ENCODE measurements at regions not wholly inside any gene's neighbourhood (a gene's known extent, or its start where the extent isn't known, plus 50 kb on each side); places are given as distances from the start of the nearest gene placed in this dataset.
A peak's percentile ranks its signal among the peaks of the same experiment; 100 is the strongest.

DNA sequence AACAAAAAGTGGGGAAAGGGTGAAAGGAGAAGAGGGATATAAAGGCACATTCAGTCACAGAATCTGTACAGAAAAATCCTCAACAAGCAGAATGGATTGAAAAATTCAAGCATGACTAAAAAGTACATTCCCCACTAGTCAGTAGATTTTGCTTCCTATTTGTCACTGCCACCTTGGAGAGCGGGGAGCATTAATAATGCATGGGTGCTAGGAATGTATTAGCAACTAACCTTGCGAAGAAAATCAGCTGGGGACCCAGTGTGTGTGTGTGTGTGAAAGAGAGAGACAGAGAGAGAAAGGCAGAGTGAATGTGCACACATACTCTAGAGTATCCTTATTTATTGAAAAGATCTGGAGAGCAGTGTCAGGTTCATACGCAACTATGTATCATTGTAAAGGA, 968.7 kb upstream of the ZEB2 start:
- Histone ChIP-seq H2AFZ (ENCODE audit: low read length, unreplicated experiment) (no peak overlapping the region), H3K4me1 (ENCODE audit: control insufficient read depth, insufficient read depth, low read length, unreplicated experiment) (peaks cover 15% of the 10 kb centered on the region), H3K36me3 (ENCODE audit: insufficient read depth, low read length) (no peaks in the 10 kb centered on the region), H3K4me3 (ENCODE audit: low read depth, low read length) (no peak overlapping the region), H3K79me2 (ENCODE audit: control insufficient read depth, insufficient read depth, low read length, unreplicated experiment) (no peaks in the 10 kb centered on the region), H3K27ac (ENCODE audit: low read depth, low read length) (no peak overlapping the region), H3K27me3 (ENCODE audit: insufficient read depth, low read length) (no peaks in the 10 kb centered on the region)

DNA sequence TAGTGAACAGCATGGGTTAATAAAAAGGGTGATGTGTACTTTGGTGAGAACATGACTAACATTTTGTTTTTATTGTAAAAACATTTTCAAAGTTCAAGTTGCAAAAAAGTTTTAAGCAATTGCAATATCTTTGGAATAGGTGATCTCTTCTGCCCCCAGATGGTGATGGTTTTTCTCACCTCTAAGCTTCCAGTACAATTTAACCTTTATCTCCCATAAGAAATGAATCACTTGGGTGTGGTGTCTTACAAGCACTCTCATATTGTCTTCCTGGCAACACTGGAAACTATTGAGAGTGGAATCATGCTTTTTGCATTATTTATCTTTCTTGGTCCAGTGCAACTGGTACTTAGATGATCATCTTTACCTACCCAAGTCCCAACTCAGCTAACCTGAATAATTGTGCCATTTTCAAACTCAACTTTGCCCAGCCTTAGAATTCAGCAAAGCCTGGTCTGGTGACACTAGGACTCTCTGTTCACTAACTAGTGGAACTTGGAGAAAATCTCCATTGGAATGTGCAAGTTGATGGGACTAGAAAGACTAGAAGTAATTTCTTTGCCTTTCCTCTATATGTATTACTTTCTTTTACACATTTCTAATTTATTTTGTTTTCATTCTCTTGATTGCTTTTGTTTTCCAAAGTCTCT, 964.7 kb upstream of the ZEB2 start:
- no peaks in the 10 kb centered on the region for H3K36me3 ChIP-seq (ENCODE audit: insufficient read depth, low read length)
- H3K27me3 ChIP-seq (ENCODE audit: insufficient read depth, low read length), result no peaks in the 10 kb centered on the region
- H3K79me2 ChIP-seq (ENCODE audit: control insufficient read depth, insufficient read depth, low read length, unreplicated experiment), result no peaks in the 10 kb centered on the region
- peak overlapping the region; percentile 17; the same call in 1 of the 2 replicates for H3K27ac ChIP-seq (ENCODE audit: low read depth, low read length)
- H2AFZ ChIP-seq (ENCODE audit: low read length, unreplicated experiment), result no peak overlapping the region
- H3K4me3 ChIP-seq (ENCODE audit: low read depth, low read length), result no peak overlapping the region
- H3K4me1 ChIP-seq (ENCODE audit: control insufficient read depth, insufficient read depth, low read length, unreplicated experiment), result peaks cover 15% of the 10 kb centered on the region

DNA sequence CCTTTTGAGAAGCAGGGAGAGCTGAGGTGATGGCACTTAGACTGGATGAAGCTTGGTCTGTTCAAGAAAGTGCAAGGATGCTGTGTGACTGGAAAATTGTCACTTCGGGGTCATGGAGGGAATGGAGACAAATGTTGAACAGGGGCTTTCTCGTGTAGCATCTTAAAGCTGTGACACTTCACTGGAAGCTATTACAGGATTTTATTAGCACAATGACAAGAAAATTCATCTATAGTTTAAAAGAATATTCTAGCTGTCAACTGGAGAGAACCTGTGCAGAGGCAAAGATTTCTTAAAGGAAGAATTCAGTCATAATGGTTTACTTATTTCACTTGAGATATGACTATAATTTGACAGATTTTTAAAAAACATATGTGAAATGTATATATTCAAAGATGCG, 963.9 kb upstream of the ZEB2 start:
- Histone ChIP-seq H3K36me3 (ENCODE audit: insufficient read depth, low read length) (no peaks in the 10 kb centered on the region), H3K27me3 (ENCODE audit: insufficient read depth, low read length) (no peaks in the 10 kb centered on the region), H3K79me2 (ENCODE audit: control insufficient read depth, insufficient read depth, low read length, unreplicated experiment) (no peaks in the 10 kb centered on the region), H3K27ac (ENCODE audit: low read depth, low read length) (no peak overlapping the region), H3K4me1 (ENCODE audit: control insufficient read depth, insufficient read depth, low read length, unreplicated experiment) (peaks cover 15% of the 10 kb centered on the region), H3K4me3 (ENCODE audit: low read depth, low read length) (no peak overlapping the region), H2AFZ (ENCODE audit: low read length, unreplicated experiment) (peak overlapping the region; percentile 6)

DNA sequence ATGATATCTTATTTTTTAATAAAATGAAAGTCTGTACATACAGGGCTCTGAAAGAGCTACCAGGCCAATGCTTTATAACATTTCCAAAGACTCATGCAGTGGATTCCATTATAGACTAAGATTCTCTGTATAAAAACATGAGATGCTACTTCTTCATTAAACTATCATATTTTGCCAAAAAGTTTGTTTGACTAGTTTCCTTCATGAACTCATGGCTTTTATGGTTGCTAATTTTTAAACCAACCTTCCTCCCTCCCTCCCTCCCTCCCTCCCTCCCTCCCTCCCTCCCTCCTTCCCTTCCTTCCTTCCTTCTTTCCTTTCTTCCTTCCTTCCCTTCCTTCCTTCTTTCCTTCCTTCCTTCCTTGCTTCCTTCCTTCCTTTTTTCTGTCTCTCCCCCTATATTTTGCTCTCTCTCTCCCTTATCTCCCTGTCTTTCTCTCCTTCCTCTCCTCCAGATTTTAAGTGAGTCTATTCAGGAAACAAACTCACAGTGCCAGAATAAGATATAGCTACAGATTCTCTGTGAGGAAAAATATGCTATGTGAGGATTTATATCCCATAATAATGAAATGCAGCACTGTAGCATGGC, 961.5 kb upstream of the ZEB2 start:
- peaks cover 15% of the 10 kb centered on the region for H3K4me1 ChIP-seq (ENCODE audit: control insufficient read depth, insufficient read depth, low read length, unreplicated experiment)
- H3K27me3 ChIP-seq (ENCODE audit: insufficient read depth, low read length), result no peaks in the 10 kb centered on the region
- H2AFZ ChIP-seq (ENCODE audit: low read length, unreplicated experiment), result no peak overlapping the region
- no peaks in the 10 kb centered on the region for H3K79me2 ChIP-seq (ENCODE audit: control insufficient read depth, insufficient read depth, low read length, unreplicated experiment)
- H3K36me3 ChIP-seq (ENCODE audit: insufficient read depth, low read length), result no peaks in the 10 kb centered on the region
- H3K27ac ChIP-seq (ENCODE audit: low read depth, low read length), result no peak overlapping the region
- H3K4me3 ChIP-seq (ENCODE audit: low read depth, low read length), result no peak overlapping the region

DNA sequence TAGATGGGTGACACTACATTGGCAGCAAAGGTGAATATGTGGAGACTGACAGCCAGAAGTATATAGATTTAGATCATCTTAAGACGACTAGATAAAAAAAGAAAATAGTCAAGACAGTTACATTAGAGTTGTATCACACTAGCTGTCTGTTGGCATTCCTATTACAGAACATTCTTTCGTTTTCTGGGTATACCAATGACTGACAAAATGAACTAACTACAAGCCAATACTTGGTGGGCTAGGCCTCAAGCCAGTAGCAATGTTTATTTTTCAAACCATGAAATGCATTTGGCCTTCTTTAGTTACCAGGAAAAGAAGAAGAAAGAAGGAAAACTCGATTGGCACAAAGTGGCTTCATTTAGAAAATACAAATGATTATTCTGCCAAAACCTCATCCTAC, 944.9 kb upstream of the ZEB2 start:
- Histone ChIP-seq H3K4me3 (ENCODE audit: low read depth, low read length) (no peak overlapping the region), H3K36me3 (ENCODE audit: insufficient read depth, low read length) (no peaks in the 10 kb centered on the region), H3K27ac (ENCODE audit: low read depth, low read length) (no peak overlapping the region), H3K4me1 (ENCODE audit: control insufficient read depth, insufficient read depth, low read length, unreplicated experiment) (no peaks in the 10 kb centered on the region), H3K27me3 (ENCODE audit: insufficient read depth, low read length) (no peaks in the 10 kb centered on the region), H3K79me2 (ENCODE audit: control insufficient read depth, insufficient read depth, low read length, unreplicated experiment) (no peaks in the 10 kb centered on the region), H2AFZ (ENCODE audit: low read length, unreplicated experiment) (peak overlapping the region; percentile 35)

DNA sequence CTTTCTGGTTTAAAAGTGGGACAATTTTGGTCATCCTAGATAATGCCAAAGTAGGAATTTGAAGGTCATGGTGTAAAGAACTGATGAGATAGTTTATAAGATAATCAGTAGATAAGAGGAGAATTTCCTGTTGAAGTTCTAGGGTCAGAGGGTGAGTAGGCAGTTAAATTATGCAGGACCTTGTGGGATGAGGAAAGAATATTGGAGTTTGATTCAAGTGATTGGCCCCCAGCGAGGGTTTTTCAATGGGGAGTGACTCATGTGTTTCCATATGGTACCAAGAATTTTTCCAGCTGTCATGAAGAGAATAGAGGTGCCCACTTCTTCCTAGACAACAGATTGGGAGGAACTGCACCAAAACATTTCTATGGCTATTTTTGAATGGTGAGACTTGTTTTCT, 940.2 kb upstream of the ZEB2 start:
- Histone ChIP-seq H3K4me3 (ENCODE audit: low read depth, low read length) (no peak overlapping the region), H3K4me1 (ENCODE audit: control insufficient read depth, insufficient read depth, low read length, unreplicated experiment) (no peaks in the 10 kb centered on the region), H3K27ac (ENCODE audit: low read depth, low read length) (no peak overlapping the region), H3K36me3 (ENCODE audit: insufficient read depth, low read length) (no peaks in the 10 kb centered on the region), H2AFZ (ENCODE audit: low read length, unreplicated experiment) (no peak overlapping the region), H3K27me3 (ENCODE audit: insufficient read depth, low read length) (no peaks in the 10 kb centered on the region), H3K79me2 (ENCODE audit: control insufficient read depth, insufficient read depth, low read length, unreplicated experiment) (no peaks in the 10 kb centered on the region)

DNA sequence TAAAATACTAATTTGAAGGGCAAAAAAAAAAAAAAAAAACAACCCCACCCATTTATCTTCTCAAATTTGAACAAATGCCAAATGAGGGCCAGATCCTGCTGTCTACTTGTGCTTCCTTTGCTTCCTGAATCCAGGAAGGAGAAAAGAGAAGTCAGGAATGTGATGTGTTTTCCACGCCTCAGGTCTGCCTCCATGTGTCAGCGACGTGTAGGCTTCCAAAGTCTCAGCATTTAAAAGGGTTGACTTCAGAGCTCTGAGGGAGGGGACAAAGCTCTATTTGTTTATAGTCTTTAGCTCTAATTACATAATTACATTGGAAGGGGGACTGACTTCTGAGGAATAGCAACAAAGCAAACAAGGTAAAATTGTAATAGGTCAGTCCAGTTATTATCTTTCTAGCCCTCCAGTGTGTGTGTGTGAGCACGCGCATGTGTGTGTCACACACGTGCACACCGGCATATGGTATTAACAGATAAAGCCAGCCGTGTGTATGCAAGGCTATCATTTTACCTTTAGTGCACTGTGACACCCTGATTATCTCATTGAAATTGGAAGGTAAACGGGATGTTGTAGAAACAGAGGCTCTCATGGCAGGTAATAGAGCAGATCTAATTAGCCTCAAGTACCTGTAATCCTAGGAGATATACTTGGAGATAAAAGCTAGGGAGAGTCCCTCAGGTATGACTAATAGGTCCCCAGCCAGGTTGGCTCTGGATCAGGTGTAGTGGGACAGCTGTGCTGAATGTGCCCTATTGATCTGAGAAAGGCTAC, 911.4 kb upstream of the ZEB2 start:
- Histone ChIP-seq H3K4me1 (ENCODE audit: control insufficient read depth, insufficient read depth, low read length, unreplicated experiment) (no peaks in the 10 kb centered on the region), H3K27ac (ENCODE audit: low read depth, low read length) (no peak overlapping the region), H3K27me3 (ENCODE audit: insufficient read depth, low read length) (no peaks in the 10 kb centered on the region), H2AFZ (ENCODE audit: low read length, unreplicated experiment) (no peak overlapping the region), H3K79me2 (ENCODE audit: control insufficient read depth, insufficient read depth, low read length, unreplicated experiment) (no peaks in the 10 kb centered on the region), H3K36me3 (ENCODE audit: insufficient read depth, low read length) (no peaks in the 10 kb centered on the region), H3K4me3 (ENCODE audit: low read depth, low read length) (no peak overlapping the region)

DNA sequence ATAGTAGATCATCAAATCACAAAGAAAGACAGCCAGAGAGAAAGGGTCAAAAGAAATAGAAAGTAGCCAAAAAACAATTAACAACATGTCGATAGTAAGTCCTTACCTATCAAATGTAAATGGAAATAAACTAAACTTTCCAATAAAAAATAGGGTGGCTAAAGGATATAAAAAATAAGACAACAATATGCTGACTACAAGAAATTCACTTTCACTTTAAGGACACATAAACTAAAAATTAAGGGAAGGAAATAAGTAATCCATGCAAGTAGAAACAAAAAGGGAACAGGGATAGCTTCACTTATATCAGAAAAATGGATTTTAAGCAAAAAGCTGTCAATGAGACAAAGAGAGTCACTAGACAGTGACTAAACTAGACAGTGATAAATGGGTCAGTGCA, 903.9 kb upstream of the ZEB2 start:
- Histone ChIP-seq H3K36me3 (ENCODE audit: insufficient read depth, low read length) (no peaks in the 10 kb centered on the region), H3K27ac (ENCODE audit: low read depth, low read length) (no peak overlapping the region), H3K27me3 (ENCODE audit: insufficient read depth, low read length) (no peaks in the 10 kb centered on the region)

DNA sequence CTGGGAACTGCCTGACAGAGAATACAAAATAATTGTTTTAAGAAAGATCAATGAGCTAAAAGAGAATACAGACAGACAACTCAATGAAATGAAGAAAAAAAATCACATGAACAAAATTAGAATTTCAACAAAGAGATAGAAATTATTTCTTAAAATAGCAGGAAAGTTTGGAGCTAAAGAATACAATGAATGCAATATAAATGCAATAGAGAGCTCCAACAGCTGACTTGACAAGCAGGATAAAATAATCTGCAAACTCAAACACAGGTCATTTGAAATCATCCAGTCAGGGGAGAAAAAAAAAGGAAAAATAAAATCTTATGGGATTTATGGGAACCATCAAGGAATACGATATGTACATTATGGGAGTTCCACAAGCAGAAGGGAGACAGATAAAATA, 902.7 kb upstream of the ZEB2 start:
- no peaks in the 10 kb centered on the region for H3K79me2 ChIP-seq (ENCODE audit: control insufficient read depth, insufficient read depth, low read length, unreplicated experiment)
- H3K27ac ChIP-seq (ENCODE audit: low read depth, low read length), result no peak overlapping the region
- H3K4me1 ChIP-seq (ENCODE audit: control insufficient read depth, insufficient read depth, low read length, unreplicated experiment), result no peaks in the 10 kb centered on the region
- H2AFZ ChIP-seq (ENCODE audit: low read length, unreplicated experiment), result no peak overlapping the region
- H3K4me3 ChIP-seq (ENCODE audit: low read depth, low read length), result no peak overlapping the region
- H3K27me3 ChIP-seq (ENCODE audit: insufficient read depth, low read length), result no peaks in the 10 kb centered on the region
- no peaks in the 10 kb centered on the region for H3K36me3 ChIP-seq (ENCODE audit: insufficient read depth, low read length)

More for the DNA sequence above, 903.9 kb upstream of the ZEB2 start:
- Histone ChIP-seq H3K4me3 (ENCODE audit: low read depth, low read length) (no peak overlapping the region), H3K79me2 (ENCODE audit: control insufficient read depth, insufficient read depth, low read length, unreplicated experiment) (no peaks in the 10 kb centered on the region), H2AFZ (ENCODE audit: low read length, unreplicated experiment) (no peak overlapping the region), H3K4me1 (ENCODE audit: control insufficient read depth, insufficient read depth, low read length, unreplicated experiment) (no peaks in the 10 kb centered on the region)

DNA sequence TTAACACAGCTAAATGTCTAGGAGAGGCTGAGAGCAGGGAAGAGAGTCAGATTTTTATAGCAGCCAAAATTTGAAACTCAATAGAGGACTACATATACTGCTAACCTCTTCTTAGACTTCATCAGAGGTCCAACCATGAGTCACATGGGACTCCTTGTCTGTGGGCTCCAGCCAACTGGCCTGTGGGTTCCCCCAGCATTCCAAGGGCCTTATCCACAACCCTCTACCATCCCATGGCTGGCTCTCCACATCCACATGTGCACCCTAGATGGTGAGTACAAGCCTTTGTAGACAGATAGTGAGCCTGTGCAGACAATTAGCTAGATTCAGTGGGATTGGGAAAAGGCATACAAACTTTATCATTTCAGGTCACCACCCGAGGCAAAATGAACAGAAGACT, 901.9 kb upstream of the ZEB2 start:
- no peaks in the 10 kb centered on the region for H3K36me3 ChIP-seq (ENCODE audit: insufficient read depth, low read length)
- no peaks in the 10 kb centered on the region for H3K79me2 ChIP-seq (ENCODE audit: control insufficient read depth, insufficient read depth, low read length, unreplicated experiment)
- H3K4me3 ChIP-seq (ENCODE audit: low read depth, low read length), result no peak overlapping the region
- no peak overlapping the region for H3K27ac ChIP-seq (ENCODE audit: low read depth, low read length)
- no peak overlapping the region for H2AFZ ChIP-seq (ENCODE audit: low read length, unreplicated experiment)
- H3K27me3 ChIP-seq (ENCODE audit: insufficient read depth, low read length), result no peaks in the 10 kb centered on the region
- no peaks in the 10 kb centered on the region for H3K4me1 ChIP-seq (ENCODE audit: control insufficient read depth, insufficient read depth, low read length, unreplicated experiment)

DNA sequence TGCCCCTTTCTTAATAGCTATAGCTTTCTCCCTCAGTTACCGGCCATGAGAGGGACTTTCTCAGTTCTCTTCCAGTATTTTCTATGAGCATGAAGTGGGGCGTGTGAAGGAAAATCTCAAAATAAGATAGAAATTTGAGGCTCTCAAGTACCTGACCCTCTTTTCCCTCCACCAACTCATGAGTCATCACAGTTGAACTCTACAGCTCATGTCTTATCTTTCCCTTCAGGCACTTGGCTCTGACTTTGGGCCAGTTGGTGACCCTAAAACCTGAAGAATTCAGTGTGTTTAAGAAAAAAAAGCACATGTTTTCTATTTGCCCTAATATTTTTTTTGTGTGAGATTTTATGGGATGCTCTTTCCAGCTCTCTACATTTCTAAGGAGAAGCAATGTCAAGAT, 896.7 kb upstream of the ZEB2 start:
- no peak overlapping the region for H3K27ac ChIP-seq (ENCODE audit: low read depth, low read length)
- H3K4me1 ChIP-seq (ENCODE audit: control insufficient read depth, insufficient read depth, low read length, unreplicated experiment), result no peaks in the 10 kb centered on the region
- H3K36me3 ChIP-seq (ENCODE audit: insufficient read depth, low read length), result no peaks in the 10 kb centered on the region
- H2AFZ ChIP-seq (ENCODE audit: low read length, unreplicated experiment), result no peak overlapping the region
- H3K79me2 ChIP-seq (ENCODE audit: control insufficient read depth, insufficient read depth, low read length, unreplicated experiment), result no peaks in the 10 kb centered on the region
- H3K27me3 ChIP-seq (ENCODE audit: insufficient read depth, low read length), result no peaks in the 10 kb centered on the region
- H3K4me3 ChIP-seq (ENCODE audit: low read depth, low read length), result no peak overlapping the region
